Lower lobe of right lung (tissue), 2 donors: ENCODE measurements at regions not wholly inside any gene's neighbourhood (a gene's known extent, or its start where the extent isn't known, plus 50 kb on each side); places are given as distances from the start of the nearest gene placed in this dataset.

ENCODE experiments used
- ATAC-seq, 2 donors: fragments of 200-7000 bp; cut with Tn5 transposase; one replicate each; pipeline ENCODE4 v1.9.1; 2020 to 2022; ENCODE audit warnings: mild to moderate bottlenecking in 2 of 2, moderate library complexity in 2 of 2
- DNase-seq: peaks from one replicate; pipeline ENCODE4 v3.0.0-alpha.2; 2020
- H3K27ac ChIP-seq: fragments of 200-600 bp; one replicate; pipeline ENCODE4 v1.8.0; 2022
- H3K27me3 ChIP-seq: fragments of 200-600 bp; one replicate; pipeline ENCODE4 v1.8.0; 2022; ENCODE audit warnings: low read depth
- H3K36me3 ChIP-seq: fragments of 200-600 bp; one replicate; pipeline ENCODE4 v1.8.0; 2022; ENCODE audit warnings: mild to moderate bottlenecking
- H3K4me1 ChIP-seq: fragments of 200-600 bp; one replicate; pipeline ENCODE4 v1.8.0; 2022
- H3K4me3 ChIP-seq: fragments of 200-600 bp; one replicate; pipeline ENCODE4 v1.8.0; 2022; ENCODE audit warnings: mild to moderate bottlenecking
- H3K9me3 ChIP-seq: fragments of 200-600 bp; one replicate; pipeline ENCODE4 v1.8.0; 2022
- CTCF ChIP-seq: fragments of 200-600 bp; IDR thresholded peaks from one replicate; pipeline ENCODE4 v1.8.0; 2022; ENCODE audit warnings: antibody characterized with exemption, mild to moderate bottlenecking
- intact Hi-C: fragments of 100-400 bp; cut with DNase I; formaldehyde crosslinking; loops from one replicate; pipeline ENCODE4 v1.11.0; 2022
- donor health status: DM: no; HTN: yes; CAD: no; lungs with severe emphysema.

- no peaks in the 10 kb centered on the region for H3K36me3 ChIP-seq
- no peaks in the 10 kb centered on the region for H3K4me1 ChIP-seq
- ATAC-seq (no peak), DNase-seq (no peak)
- intact Hi-C loops, result no loop called here
- H3K27ac ChIP-seq, result no peak overlapping the region
- H3K27me3 ChIP-seq, result peaks cover 5% of the 10 kb centered on the region
- H3K4me3 ChIP-seq, result no peak overlapping the region
- H3K9me3 ChIP-seq, result no peaks in the 10 kb centered on the region
- no peak for TF ChIP-seq CTCF
These were observed 269.1 kb upstream of the SFSWAP start for GRCh38 chr12:131441638-131442336.

GRCh38 chr12:131442337-131442918, 268.5 kb upstream of the SFSWAP start:
- H3K9me3 ChIP-seq, result no peaks in the 10 kb centered on the region
- no peak for TF ChIP-seq CTCF
- ATAC-seq (no peak), DNase-seq (no peak)
- H3K4me3 ChIP-seq, result no peak overlapping the region
- H3K36me3 ChIP-seq, result no peaks in the 10 kb centered on the region
- H3K27me3 ChIP-seq, result peaks cover 5% of the 10 kb centered on the region
- no peaks in the 10 kb centered on the region for H3K4me1 ChIP-seq
- intact Hi-C loops, result no loop called here
- H3K27ac ChIP-seq, result no peak overlapping the region

GRCh38 chr12:131443019-131444000, 267.6 kb upstream of the SFSWAP start:
- no peaks in the 10 kb centered on the region for H3K27me3 ChIP-seq
- H3K9me3 ChIP-seq, result no peaks in the 10 kb centered on the region
- intact Hi-C loops, result no loop called here
- ATAC-seq (no peak), DNase-seq (no peak)
- no peak overlapping the region for H3K4me3 ChIP-seq
- no peaks in the 10 kb centered on the region for H3K36me3 ChIP-seq
- no peak overlapping the region for H3K27ac ChIP-seq
- H3K4me1 ChIP-seq, result no peaks in the 10 kb centered on the region
- no peak for TF ChIP-seq CTCF

GRCh38 chr12:131444220-131445164, 266.4 kb upstream of the SFSWAP start:
- Histone ChIP-seq H3K27me3 (no peaks in the 10 kb centered on the region), H3K4me1 (no peaks in the 10 kb centered on the region), H3K4me3 (no peak overlapping the region), H3K9me3 (peaks cover 6% of the 10 kb centered on the region), H3K36me3 (no peaks in the 10 kb centered on the region), H3K27ac (no peak overlapping the region)
- intact Hi-C loops, result no loop called here
- DNase-seq (no peak), ATAC-seq (peak in 1 of 2 donors; percentile 22)
- no peak for TF ChIP-seq CTCF
